HL-60 (cell line): ENCODE measurements at regions not wholly inside any gene's neighbourhood (a gene's known extent, or its start where the extent isn't known, plus 50 kb on each side); places are given as distances from the start of the nearest gene placed in this dataset.

Source experiments
- DNase-seq, 2 experiments: peaks; one replicate each; pipeline ENCODE4 v3.0.0-alpha.2; 2010 to 2020; ENCODE audit warnings: low read depth in 1 of 2, low spot score in 1 of 2
- H3K27ac ChIP-seq: fragments of 250-450 bp; sonication (Bioruptor Pico); replicated peaks from 2 replicates; pipeline ENCODE4 v1.5.1; 2020; ENCODE audit warnings: mild to moderate bottlenecking, moderate library complexity
- H3K27me3 ChIP-seq: fragments of 250-450 bp; sonication (Bioruptor Pico); 2 replicates; pipeline ENCODE4 v1.5.1; 2021; ENCODE audit warnings: mild to moderate bottlenecking, moderate library complexity; ENCODE audit not compliant: insufficient read depth, poor library complexity, severe bottlenecking
- H3K4me3 ChIP-seq: replicated peaks from 2 replicates; pipeline ENCODE4 v1.5.1; 2011; ENCODE audit warnings: mild to moderate bottlenecking, control low read depth, low read length; ENCODE audit not compliant: insufficient read depth
- CTCF ChIP-seq: IDR thresholded peaks from one replicate; pipeline ENCODE4 v1.5.1; 2011; ENCODE audit warnings: low read length, control low read depth, inconsistent platforms; ENCODE audit not compliant: insufficient read depth
- GABPA ChIP-seq: IDR thresholded peaks from 2 replicates; pipeline ENCODE4 v1.6.1; 2012; ENCODE audit warnings: low read depth
- POLR2AphosphoS5 ChIP-seq: IDR thresholded peaks from 2 replicates; pipeline ENCODE4 v1.6.1; 2012; ENCODE audit warnings: low read depth
- REST ChIP-seq: IDR thresholded peaks from 2 replicates; pipeline ENCODE4 v1.6.1; 2012; ENCODE audit warnings: low read depth; ENCODE audit not compliant: insufficient replicate concordance
- SPI1 ChIP-seq: IDR thresholded peaks from 2 replicates; pipeline ENCODE4 v1.6.1; 2012; ENCODE audit warnings: low read depth, mild to moderate bottlenecking, borderline replicate concordance

GRCh38 chr4:58644549-58644948 is 1534.4 kb upstream of the IGFBP7 start:
- Histone ChIP-seq H3K4me3 (no peak overlapping the region), H3K27ac (no peak overlapping the region), H3K27me3 (no peaks in the 10 kb centered on the region)
- TF ChIP-seq SPI1 (no peak), POLR2AphosphoS5 (no peak), CTCF (no peak), GABPA (no peak), REST (no peak)
- no peak for DNase-seq

- Histone ChIP-seq H3K4me3 (no peak overlapping the region), H3K27ac (no peak overlapping the region), H3K27me3 (no peaks in the 10 kb centered on the region)
- DNase-seq = no peak
- TF ChIP-seq SPI1 (no peak), POLR2AphosphoS5 (no peak), GABPA (no peak), REST (no peak)
Observed at GRCh38 chr4:58636381-58636780, 1526.2 kb upstream of the IGFBP7 start.

GRCh38 chr4:58617226-58617625 is 1507.0 kb upstream of the IGFBP7 start:
- TF ChIP-seq CTCF (no peak), GABPA (no peak), SPI1 (no peak), POLR2AphosphoS5 (no peak), REST (no peak)
- no peak for DNase-seq
- Histone ChIP-seq H3K27me3 (no peaks in the 10 kb centered on the region), H3K4me3 (no peak overlapping the region), H3K27ac (no peak overlapping the region)

- TF ChIP-seq POLR2AphosphoS5 (no peak), GABPA (no peak), CTCF (no peak), REST (no peak), SPI1 (no peak)
- DNase-seq = no peak
Observed at GRCh38 chr4:58611012-58611411, 1500.8 kb upstream of the IGFBP7 start.

More at GRCh38 chr4:58611012-58611411, 1500.8 kb upstream of the IGFBP7 start:
- H3K27me3 ChIP-seq = no peaks in the 10 kb centered on the region
- H3K4me3 ChIP-seq = no peak overlapping the region
- H3K27ac ChIP-seq = no peak overlapping the region
